ENCODE measurements at regions not wholly inside any gene's neighbourhood (a gene's known extent, or its start where the extent isn't known, plus 50 kb on each side); places are given as distances from the start of the nearest gene placed in this dataset.

- Histone ChIP-seq H3K79me2 (ENCODE audit: low read length) (no peaks in the 10 kb centered on the region), H3K4me1 (ENCODE audit: low read length) (no peaks in the 10 kb centered on the region), H3K9ac (ENCODE audit: low read length) (no peak overlapping the region), H3K4me2 (ENCODE audit: low read depth, low read length) (no peak overlapping the region), H2AFZ (ENCODE audit: low read length) (no peak overlapping the region), H3K27ac (ENCODE audit: low read length) (no peak overlapping the region), H3K27me3 (replicated peaks; ENCODE audit: insufficient read depth, low read length) (no peaks in the 10 kb centered on the region), H3K4me3 (ENCODE audit: low read length) (no peak overlapping the region), H3K9me2 (replicated peaks; ENCODE audit: insufficient read depth, low read length) (no peaks in the 10 kb centered on the region), H4K20me1 (ENCODE audit: insufficient read depth, low read length) (no peaks in the 10 kb centered on the region), H3F3A (ENCODE audit: insufficient read depth, low read length) (no peaks in the 10 kb centered on the region), H3K36me3 (replicated peaks; ENCODE audit: insufficient read depth, low read length) (no peaks in the 10 kb centered on the region), H3K9me3 (replicated peaks; ENCODE audit: insufficient read depth, low read length) (no peaks in the 10 kb centered on the region)
- no peak for TF ChIP-seq EZH2phosphoT487 (IDR thresholded peaks at IDR 0.05; ENCODE audit: low read length)
- no peak for TF ChIP-seq EZH2 (optimal IDR thresholded peaks at IDR 0.05; ENCODE audit: low read depth, low read length)
- no peak for TF ChIP-seq CTCF (IDR thresholded peaks at IDR 0.05; ENCODE audit: low read length)
- DNase-seq, result no peak
These were observed 667.6 kb upstream of the ANKRD30A start for GRCh38 chr10:36457751-36458150.

- no peak for TF ChIP-seq EZH2 (optimal IDR thresholded peaks at IDR 0.05; ENCODE audit: low read depth, low read length)
- no peak for DNase-seq
These were observed 669.8 kb upstream of the ANKRD30A start for GRCh38 chr10:36455526-36456133.

GRCh38 chr10:36452851-36453250, 672.5 kb upstream of the ANKRD30A start:
- Histone ChIP-seq H3K9me2 (replicated peaks; ENCODE audit: insufficient read depth, low read length) (no peaks in the 10 kb centered on the region), H3K9me3 (replicated peaks; ENCODE audit: insufficient read depth, low read length) (no peaks in the 10 kb centered on the region), H3K79me2 (ENCODE audit: low read length) (no peaks in the 10 kb centered on the region), H3K36me3 (replicated peaks; ENCODE audit: insufficient read depth, low read length) (no peaks in the 10 kb centered on the region), H3K27me3 (replicated peaks; ENCODE audit: insufficient read depth, low read length) (no peaks in the 10 kb centered on the region), H3K4me3 (ENCODE audit: low read length) (no peak overlapping the region), H3K9ac (ENCODE audit: low read length) (no peak overlapping the region), H3K4me2 (ENCODE audit: low read depth, low read length) (no peak overlapping the region), H3K4me1 (ENCODE audit: low read length) (no peaks in the 10 kb centered on the region), H4K20me1 (ENCODE audit: insufficient read depth, low read length) (no peaks in the 10 kb centered on the region), H3K27ac (ENCODE audit: low read length) (no peak overlapping the region), H2AFZ (ENCODE audit: low read length) (no peak overlapping the region), H3F3A (ENCODE audit: insufficient read depth, low read length) (no peaks in the 10 kb centered on the region)
- no peak for TF ChIP-seq CTCF (IDR thresholded peaks at IDR 0.05; ENCODE audit: low read length)
- DNase-seq, result no peak

More at GRCh38 chr10:36455526-36456133, 669.8 kb upstream of the ANKRD30A start:
- no peaks in the 10 kb centered on the region for H4K20me1 ChIP-seq (ENCODE audit: insufficient read depth, low read length)
- no peaks in the 10 kb centered on the region for H3K36me3 ChIP-seq (replicated peaks; ENCODE audit: insufficient read depth, low read length)
- no peaks in the 10 kb centered on the region for H3K9me3 ChIP-seq (replicated peaks; ENCODE audit: insufficient read depth, low read length)
- no peak overlapping the region for H3K27ac ChIP-seq (ENCODE audit: low read length)
- no peak overlapping the region for H3K9ac ChIP-seq (ENCODE audit: low read length)
- H3K4me2 ChIP-seq (ENCODE audit: low read depth, low read length), result no peak overlapping the region
- no peaks in the 10 kb centered on the region for H3K4me1 ChIP-seq (ENCODE audit: low read length)
- no peaks in the 10 kb centered on the region for H3K9me2 ChIP-seq (replicated peaks; ENCODE audit: insufficient read depth, low read length)
- no peaks in the 10 kb centered on the region for H3K27me3 ChIP-seq (replicated peaks; ENCODE audit: insufficient read depth, low read length)
- H3K4me3 ChIP-seq (ENCODE audit: low read length), result no peak overlapping the region
- H3K79me2 ChIP-seq (ENCODE audit: low read length), result no peaks in the 10 kb centered on the region
- H2AFZ ChIP-seq (ENCODE audit: low read length), result no peak overlapping the region
- H3F3A ChIP-seq (ENCODE audit: insufficient read depth, low read length), result no peaks in the 10 kb centered on the region

- Histone ChIP-seq H4K20me1 (ENCODE audit: insufficient read depth, low read length) (no peaks in the 10 kb centered on the region), H3K4me2 (ENCODE audit: low read depth, low read length) (no peak overlapping the region), H3K9ac (ENCODE audit: low read length) (no peak overlapping the region), H3K79me2 (ENCODE audit: low read length) (no peaks in the 10 kb centered on the region), H3K27me3 (replicated peaks; ENCODE audit: insufficient read depth, low read length) (no peaks in the 10 kb centered on the region), H2AFZ (ENCODE audit: low read length) (no peak overlapping the region), H3K4me1 (ENCODE audit: low read length) (no peaks in the 10 kb centered on the region), H3K27ac (ENCODE audit: low read length) (no peak overlapping the region), H3F3A (ENCODE audit: insufficient read depth, low read length) (no peaks in the 10 kb centered on the region), H3K4me3 (ENCODE audit: low read length) (no peak overlapping the region), H3K9me2 (replicated peaks; ENCODE audit: insufficient read depth, low read length) (no peaks in the 10 kb centered on the region), H3K36me3 (replicated peaks; ENCODE audit: insufficient read depth, low read length) (no peaks in the 10 kb centered on the region), H3K9me3 (replicated peaks; ENCODE audit: insufficient read depth, low read length) (no peaks in the 10 kb centered on the region)
- no peak for TF ChIP-seq EZH2 (optimal IDR thresholded peaks at IDR 0.05; ENCODE audit: low read depth, low read length)
- no peak for TF ChIP-seq EZH2phosphoT487 (IDR thresholded peaks at IDR 0.05; ENCODE audit: low read length)
- no peak for TF ChIP-seq CTCF (IDR thresholded peaks at IDR 0.05; ENCODE audit: low read length)
- DNase-seq, result no peak
These were observed 673.9 kb upstream of the ANKRD30A start for GRCh38 chr10:36451391-36451970.

Data from MM.1S (cell line).